PC-9 (cell line): ENCODE measurements at regions not wholly inside any gene's neighbourhood (a gene's known extent, or its start where the extent isn't known, plus 50 kb on each side); places are given as distances from the start of the nearest gene placed in this dataset.

ENCODE experiments used
- BruUV-seq: library from RNA; stranded (reverse); fragments of 400-500 nt; replicated peaks from 2 replicates; lab custom pipeline; 2021; lab: Mats Ljungman, UMichigan
- CTCF ChIA-PET: fragments of 300-600 bp; sonication (Branson Sonifier 250); formaldehyde crosslinking; loops from one replicate; lab custom pipeline; 2022; ENCODE audit warnings: antibody characterized with exemption; lab: Charles Lee
- POLR2A ChIA-PET: fragments of 300-600 bp; sonication (Branson Sonifier 250); formaldehyde crosslinking; loops from one replicate; lab custom pipeline; 2022; ENCODE audit warnings: antibody characterized with exemption; ENCODE audit not compliant: unreplicated experiment; lab: Charles Lee
- DNase-seq, 2 experiments: peaks; one replicate each; pipeline versions ENCODE4 v3.0.0 to v3.0.0-alpha.2; 2015 to 2022; ENCODE audit warnings: mixed read lengths in 1 of 2
- H2AFZ ChIP-seq: fragments of 200-600 bp; sonication (generic); 2 replicates; pipeline ENCODE4 v1.8.1; 2017; ENCODE audit warnings: antibody characterized with exemption
- H3F3A ChIP-seq: fragments of 200-600 bp; sonication (generic); 2 replicates; pipeline ENCODE4 v1.8.1; 2017; ENCODE audit warnings: antibody characterized with exemption, mild to moderate bottlenecking, low read depth; ENCODE audit not compliant: insufficient read depth
- H3K27ac ChIP-seq: fragments of 200-600 bp; sonication (generic); 2 replicates; pipeline ENCODE4 v1.6.1; 2016; ENCODE audit warnings: mixed run types
- H3K27me3 ChIP-seq: fragments of 200-600 bp; sonication (generic); 2 replicates; pipeline ENCODE4 v1.6.1; 2016; ENCODE audit warnings: low read depth, mixed run types; ENCODE audit not compliant: insufficient read depth
- H3K36me3 ChIP-seq: fragments of 200-600 bp; sonication (generic); 2 replicates; pipeline ENCODE4 v1.6.1; 2016; ENCODE audit warnings: low read depth, mixed run types
- H3K4me1 ChIP-seq: fragments of 200-600 bp; sonication (generic); replicated peaks from 2 replicates; pipeline ENCODE4 v1.6.1; 2016; ENCODE audit warnings: mixed run types; ENCODE audit not compliant: insufficient read depth
- H3K4me2 ChIP-seq: fragments of 200-600 bp; sonication (generic); 2 replicates; pipeline ENCODE4 v1.6.1; 2017; ENCODE audit warnings: mixed run types
- H3K4me3 ChIP-seq: fragments of 200-600 bp; sonication (generic); 2 replicates; pipeline ENCODE4 v1.6.1; 2016; ENCODE audit warnings: mixed run types
- H3K79me2 ChIP-seq: fragments of 200-600 bp; sonication (generic); 2 replicates; pipeline ENCODE4 v1.6.1; 2017; ENCODE audit warnings: low read depth, mixed run types
- H3K9me2 ChIP-seq: fragments of 200-600 bp; sonication (generic); 2 replicates; pipeline ENCODE4 v1.8.1; 2017; ENCODE audit warnings: mild to moderate bottlenecking; ENCODE audit not compliant: insufficient read depth
- H3K9me3 ChIP-seq: fragments of 200-600 bp; sonication (generic); 2 replicates; pipeline ENCODE4 v1.8.1; 2016; ENCODE audit warnings: low read depth; ENCODE audit not compliant: insufficient read depth
- H4K20me1 ChIP-seq: fragments of 200-600 bp; sonication (generic); 2 replicates; pipeline ENCODE4 v1.8.1; 2017; ENCODE audit not compliant: insufficient read depth
- EZH2 ChIP-seq: fragments of 200-600 bp; sonication (generic); IDR thresholded peaks from 2 replicates; pipeline ENCODE4 v1.8.0; 2017; ENCODE audit warnings: antibody characterized with exemption, low read depth
- intact Hi-C: fragments of 100-400 bp; cut with micrococcal nuclease; formaldehyde crosslinking; loops from one replicate; pipeline ENCODE4 v1.10.0; 2022; ENCODE audit not compliant: unreplicated experiment
- TF ChIP-seq, protein P1 (sequence below): fragments of 200-600 bp; sonication (generic); conservative IDR thresholded peaks from 2 replicates; pipeline ENCODE4 v1.6.1; 2017; ENCODE audit warnings: mixed run types, antibody characterized with exemption, mild to moderate bottlenecking, moderate library complexity

DNA sequence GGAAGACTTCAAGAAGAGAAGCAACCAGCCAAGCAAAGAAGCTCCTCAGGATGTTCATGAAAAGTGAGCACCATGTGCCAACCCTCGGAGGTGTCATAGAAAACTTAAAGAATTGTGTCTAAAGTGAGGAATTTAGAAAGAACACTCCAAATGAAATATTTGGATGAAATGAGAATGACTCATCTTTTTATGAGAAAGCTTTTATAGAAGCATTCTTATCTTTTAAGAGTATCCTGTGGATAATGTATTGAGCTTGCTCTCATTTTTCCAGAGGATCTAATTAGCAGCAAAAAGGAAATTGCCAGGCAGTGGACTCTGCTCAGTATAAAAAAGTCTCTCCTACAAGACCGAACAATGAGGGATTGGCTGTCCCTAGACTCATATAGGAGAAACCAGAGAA is 454.9 kb downstream of the LRIG3 start:
- no peak for DNase-seq
- no peaks in the 10 kb centered on the region; the same call in 1 of the 2 replicates for H3K9me3 ChIP-seq
- H3K4me3 ChIP-seq = no peak overlapping the region
- H3K27me3 ChIP-seq = no peaks in the 10 kb centered on the region
- no peaks in the 10 kb centered on the region for H3K79me2 ChIP-seq
- no peak overlapping the region for H3K27ac ChIP-seq
- H3K9me2 ChIP-seq = no peaks in the 10 kb centered on the region
- no peaks in the 10 kb centered on the region for H3F3A ChIP-seq
- no peaks in the 10 kb centered on the region for H3K36me3 ChIP-seq
- H4K20me1 ChIP-seq = no peaks in the 10 kb centered on the region
- ChIA-PET POLR2A (no interaction called here), CTCF (no interaction called here)
- H3K4me1 ChIP-seq = no peaks in the 10 kb centered on the region
- TF ChIP-seq, protein P1, sequence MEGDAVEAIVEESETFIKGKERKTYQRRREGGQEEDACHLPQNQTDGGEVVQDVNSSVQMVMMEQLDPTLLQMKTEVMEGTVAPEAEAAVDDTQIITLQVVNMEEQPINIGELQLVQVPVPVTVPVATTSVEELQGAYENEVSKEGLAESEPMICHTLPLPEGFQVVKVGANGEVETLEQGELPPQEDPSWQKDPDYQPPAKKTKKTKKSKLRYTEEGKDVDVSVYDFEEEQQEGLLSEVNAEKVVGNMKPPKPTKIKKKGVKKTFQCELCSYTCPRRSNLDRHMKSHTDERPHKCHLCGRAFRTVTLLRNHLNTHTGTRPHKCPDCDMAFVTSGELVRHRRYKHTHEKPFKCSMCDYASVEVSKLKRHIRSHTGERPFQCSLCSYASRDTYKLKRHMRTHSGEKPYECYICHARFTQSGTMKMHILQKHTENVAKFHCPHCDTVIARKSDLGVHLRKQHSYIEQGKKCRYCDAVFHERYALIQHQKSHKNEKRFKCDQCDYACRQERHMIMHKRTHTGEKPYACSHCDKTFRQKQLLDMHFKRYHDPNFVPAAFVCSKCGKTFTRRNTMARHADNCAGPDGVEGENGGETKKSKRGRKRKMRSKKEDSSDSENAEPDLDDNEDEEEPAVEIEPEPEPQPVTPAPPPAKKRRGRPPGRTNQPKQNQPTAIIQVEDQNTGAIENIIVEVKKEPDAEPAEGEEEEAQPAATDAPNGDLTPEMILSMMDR = no peak
- no peak for TF ChIP-seq EZH2
- intact Hi-C loops = no loop called here
- H2AFZ ChIP-seq = no peak overlapping the region
- no TSS peak for BruUV-seq
- no peak overlapping the region for H3K4me2 ChIP-seq

DNA sequence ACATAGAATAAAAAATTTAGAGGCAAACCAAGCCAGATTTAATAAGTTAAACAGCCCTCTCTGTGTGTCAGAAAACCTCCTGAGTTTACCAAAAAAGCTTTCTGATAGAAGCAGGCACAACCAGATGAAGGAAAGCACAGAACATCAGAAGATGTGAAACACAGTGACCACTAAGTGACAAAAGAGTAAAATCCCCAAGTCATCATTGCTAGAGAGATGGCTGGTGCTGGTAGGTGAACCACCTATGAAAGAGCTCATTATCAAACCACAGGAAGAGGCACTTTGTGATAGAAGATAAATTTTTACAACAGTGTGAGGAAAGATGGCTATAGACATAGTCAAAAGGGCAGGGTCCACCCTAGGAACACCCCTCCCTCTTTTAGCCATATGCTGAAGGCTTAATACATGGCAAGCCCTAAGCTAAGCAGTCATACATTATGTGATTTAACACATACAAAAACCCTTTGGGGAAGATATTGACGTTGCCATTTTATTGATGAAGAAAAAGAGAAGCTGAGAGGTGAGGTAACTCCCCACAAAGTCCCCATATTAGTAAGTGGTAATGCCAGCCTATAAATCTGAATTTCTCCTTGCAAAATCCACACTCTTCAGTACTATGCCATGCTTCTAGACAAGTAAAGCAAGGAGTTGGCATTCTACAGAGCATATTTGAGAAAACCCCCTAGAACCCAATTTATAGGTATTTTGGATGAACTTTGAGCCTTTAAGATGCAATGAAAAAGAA is 449.9 kb downstream of the LRIG3 start:
- Histone ChIP-seq H3K9me3 (no peaks in the 10 kb centered on the region), H3K4me2 (no peak overlapping the region), H2AFZ (no peak overlapping the region), H3K27ac (no peak overlapping the region), H3K4me1 (no peaks in the 10 kb centered on the region), H3K27me3 (no peaks in the 10 kb centered on the region), H3K79me2 (no peaks in the 10 kb centered on the region), H3K36me3 (no peaks in the 10 kb centered on the region), H3K4me3 (no peak overlapping the region), H3F3A (no peaks in the 10 kb centered on the region), H3K9me2 (no peaks in the 10 kb centered on the region), H4K20me1 (no peaks in the 10 kb centered on the region)
- ChIA-PET POLR2A (no interaction called here), CTCF (no interaction called here)
- TF ChIP-seq EZH2 = no peak
- TF ChIP-seq, protein P1 = no peak
- intact Hi-C loops = no loop called here
- no peak for DNase-seq
- no TSS peak for BruUV-seq

DNA sequence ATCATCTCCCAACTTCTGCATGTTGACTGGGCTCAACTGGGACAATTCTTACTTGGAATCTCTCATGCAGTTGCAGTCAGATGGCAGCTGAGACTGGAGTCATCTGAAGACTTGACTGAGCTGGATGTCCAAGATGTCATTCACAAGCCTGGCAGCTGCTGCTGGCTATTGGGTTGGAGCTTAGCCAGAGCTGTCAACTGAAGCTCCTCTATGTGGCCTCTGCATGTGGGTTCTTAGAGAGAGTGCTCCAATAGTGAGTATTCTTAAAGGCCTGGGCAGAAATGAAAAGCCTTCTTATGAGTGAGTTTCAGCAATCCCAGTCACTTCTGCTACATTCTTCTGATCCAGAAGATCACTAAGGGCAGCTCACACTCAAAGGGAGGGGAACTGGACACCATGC is 440.9 kb downstream of the LRIG3 start:
- Histone ChIP-seq H3K9me3 (no peaks in the 10 kb centered on the region), H2AFZ (no peak overlapping the region), H3K9me2 (no peaks in the 10 kb centered on the region), H3K79me2 (no peaks in the 10 kb centered on the region), H3K4me3 (no peak overlapping the region), H3K36me3 (no peaks in the 10 kb centered on the region), H3K27me3 (no peaks in the 10 kb centered on the region), H3K27ac (no peak overlapping the region), H3K4me2 (no peak overlapping the region), H4K20me1 (no peaks in the 10 kb centered on the region), H3F3A (no peaks in the 10 kb centered on the region), H3K4me1 (no peaks in the 10 kb centered on the region)
- intact Hi-C loops = no loop called here
- TF ChIP-seq EZH2 = no peak
- TF ChIP-seq, protein P1 = no peak
- no TSS peak for BruUV-seq
- no peak for DNase-seq
- ChIA-PET POLR2A (no interaction called here), CTCF (no interaction called here)
